ENCODE measurements at regions not wholly inside any gene's neighbourhood (a gene's known extent, or its start where the extent isn't known, plus 50 kb on each side); places are given as distances from the start of the nearest gene placed in this dataset.

DNA sequence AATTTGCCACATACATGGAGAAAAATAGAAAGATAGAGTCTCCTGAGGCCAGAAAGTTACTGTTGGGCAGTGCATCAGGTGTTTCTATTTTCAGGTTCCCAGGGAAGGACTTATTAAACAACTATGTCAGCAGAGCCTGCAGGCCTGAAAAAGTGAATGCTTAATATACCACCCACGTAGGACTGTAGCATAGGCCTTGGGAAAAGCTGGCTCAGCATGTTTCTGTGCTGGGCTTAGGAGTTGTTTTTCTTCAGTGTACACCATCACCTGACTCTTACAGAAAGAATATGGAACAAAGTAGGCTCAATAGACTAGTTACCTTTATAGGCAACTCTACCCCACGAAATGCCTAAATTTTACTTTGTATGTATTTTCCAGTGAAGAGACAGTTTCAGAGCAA is 1385.9 kb downstream of the FAM133A start:
- no peak overlapping the region for H3K4me3 ChIP-seq (ENCODE audit: low read depth, low read length)
- DNase-seq (ENCODE audit: low read depth): no peak
- TF ChIP-seq, protein P1, sequence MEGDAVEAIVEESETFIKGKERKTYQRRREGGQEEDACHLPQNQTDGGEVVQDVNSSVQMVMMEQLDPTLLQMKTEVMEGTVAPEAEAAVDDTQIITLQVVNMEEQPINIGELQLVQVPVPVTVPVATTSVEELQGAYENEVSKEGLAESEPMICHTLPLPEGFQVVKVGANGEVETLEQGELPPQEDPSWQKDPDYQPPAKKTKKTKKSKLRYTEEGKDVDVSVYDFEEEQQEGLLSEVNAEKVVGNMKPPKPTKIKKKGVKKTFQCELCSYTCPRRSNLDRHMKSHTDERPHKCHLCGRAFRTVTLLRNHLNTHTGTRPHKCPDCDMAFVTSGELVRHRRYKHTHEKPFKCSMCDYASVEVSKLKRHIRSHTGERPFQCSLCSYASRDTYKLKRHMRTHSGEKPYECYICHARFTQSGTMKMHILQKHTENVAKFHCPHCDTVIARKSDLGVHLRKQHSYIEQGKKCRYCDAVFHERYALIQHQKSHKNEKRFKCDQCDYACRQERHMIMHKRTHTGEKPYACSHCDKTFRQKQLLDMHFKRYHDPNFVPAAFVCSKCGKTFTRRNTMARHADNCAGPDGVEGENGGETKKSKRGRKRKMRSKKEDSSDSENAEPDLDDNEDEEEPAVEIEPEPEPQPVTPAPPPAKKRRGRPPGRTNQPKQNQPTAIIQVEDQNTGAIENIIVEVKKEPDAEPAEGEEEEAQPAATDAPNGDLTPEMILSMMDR (IDR thresholded peaks at IDR 0.05; ENCODE audit: insufficient read depth, low read depth, low read length): no peak

GRCh38 chrX:95063554-95063953 is 1389.5 kb downstream of the FAM133A start:
- DNase-seq (ENCODE audit: low read depth): peak; percentile 48
- no peak overlapping the region for H3K4me3 ChIP-seq (ENCODE audit: low read depth, low read length)
- TF ChIP-seq, protein P1 (IDR thresholded peaks at IDR 0.05; ENCODE audit: insufficient read depth, low read depth, low read length): no peak

GRCh38 chrX:95065151-95065550 is 1391.1 kb downstream of the FAM133A start:
- DNase-seq (ENCODE audit: low read depth): no peak
- H3K4me3 ChIP-seq (ENCODE audit: low read depth, low read length): no peak overlapping the region
- TF ChIP-seq, protein P1 (IDR thresholded peaks at IDR 0.05; ENCODE audit: insufficient read depth, low read depth, low read length): no peak

- no peak for DNase-seq (ENCODE audit: low read depth)
- H3K4me3 ChIP-seq (ENCODE audit: low read depth, low read length): no peak overlapping the region
- TF ChIP-seq, protein P1 (IDR thresholded peaks at IDR 0.05; ENCODE audit: insufficient read depth, low read depth, low read length): peak; percentile 20
Observed at GRCh38 chrX:95071052-95071451, 1397.0 kb downstream of the FAM133A start.

DNA sequence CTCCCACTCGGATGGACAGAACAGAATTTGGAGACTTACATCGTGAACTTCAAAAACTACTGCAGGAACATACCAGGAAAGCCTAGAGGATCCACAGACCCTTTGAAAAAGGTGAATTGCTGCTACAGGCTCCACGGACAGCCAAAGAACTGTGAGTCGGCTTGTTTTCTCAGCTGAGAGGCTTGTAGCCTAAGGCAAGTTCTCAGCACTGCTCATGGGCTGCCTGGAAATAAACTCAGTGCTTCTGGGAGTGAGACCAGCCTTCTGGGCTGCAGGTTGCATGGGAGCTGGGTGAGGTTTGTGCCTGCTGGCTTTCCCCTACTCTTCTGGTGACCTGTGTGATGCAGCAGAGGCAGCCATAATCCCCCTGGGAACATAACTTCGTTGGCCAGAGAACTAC is 1397.6 kb downstream of the FAM133A start:
- H3K4me3 ChIP-seq (ENCODE audit: low read depth, low read length): no peak overlapping the region
- DNase-seq (ENCODE audit: low read depth): no peak
- TF ChIP-seq, protein P1 (IDR thresholded peaks at IDR 0.05; ENCODE audit: insufficient read depth, low read depth, low read length): no peak

DNA sequence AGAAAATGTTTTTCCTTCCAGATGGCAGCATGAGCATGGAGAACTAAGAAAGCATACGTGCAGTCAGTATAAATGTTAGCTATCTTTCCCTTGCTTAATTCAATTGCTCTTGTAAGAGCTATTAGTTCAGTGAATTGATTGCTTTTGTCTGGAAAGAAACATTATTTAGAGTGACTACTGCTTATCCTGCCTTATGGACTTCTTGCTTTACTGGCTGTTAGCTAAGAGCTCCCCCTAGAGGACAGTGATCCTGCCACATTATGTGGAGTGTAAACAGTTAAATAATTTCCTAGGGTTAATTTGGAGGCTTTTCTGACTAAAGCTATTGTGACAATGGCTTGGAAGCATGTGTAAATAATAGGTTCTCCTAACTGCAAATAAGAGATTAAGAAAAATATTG is 1402.4 kb downstream of the FAM133A start:
- TF ChIP-seq, protein P1 (IDR thresholded peaks at IDR 0.05; ENCODE audit: insufficient read depth, low read depth, low read length): peak; percentile 62
- no peak overlapping the region for H3K4me3 ChIP-seq (ENCODE audit: low read depth, low read length)
- DNase-seq (ENCODE audit: low read depth): peak; percentile 28

DNA sequence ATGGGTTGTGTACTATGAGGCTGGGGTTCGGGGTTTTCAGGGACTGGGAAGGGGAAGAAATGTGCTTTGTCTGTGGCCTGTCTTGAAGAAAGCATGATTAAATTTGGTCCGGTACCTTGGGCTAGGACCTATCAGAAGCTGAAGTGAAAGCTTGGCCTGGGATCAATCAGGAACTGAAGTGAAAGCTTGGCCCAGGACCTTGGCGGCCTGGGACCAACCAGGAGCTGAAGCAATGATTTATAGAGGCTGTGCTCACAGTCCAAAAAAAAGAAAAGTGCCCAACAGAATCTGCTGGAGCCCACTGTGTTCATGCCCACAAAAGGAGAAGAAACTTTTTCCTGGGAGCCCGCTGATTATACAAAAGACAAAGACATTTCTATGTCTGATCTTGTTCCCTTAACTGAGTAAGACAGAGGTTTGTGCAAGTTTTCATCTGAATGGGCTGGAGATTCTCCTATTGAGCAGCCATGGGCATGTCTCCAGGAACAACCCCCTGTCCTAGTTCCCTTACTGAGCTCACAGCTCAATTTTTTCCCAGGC is 1427.9 kb downstream of the FAM133A start:
- TF ChIP-seq, protein P1 (IDR thresholded peaks at IDR 0.05; ENCODE audit: insufficient read depth, low read depth, low read length): no peak
- no peak for DNase-seq (ENCODE audit: low read depth)
- no peak overlapping the region for H3K4me3 ChIP-seq (ENCODE audit: low read depth, low read length)

All from fibroblast of villous mesenchyme (primary cell).